ENCODE measurements at regions not wholly inside any gene's neighbourhood (a gene's known extent, or its start where the extent isn't known, plus 50 kb on each side); places are given as distances from the start of the nearest gene placed in this dataset.

GRCh38 chr3:116767726-116768125, 58.1 kb downstream of the TUSC7 start:
- no peak for DNase-seq

- peak; percentile 63 to 84 (median 73) for DNase-seq
These were observed 61.4 kb downstream of the TUSC7 start for GRCh38 chr3:116770815-116771450.

- no peak for DNase-seq
These were observed 67.6 kb downstream of the TUSC7 start for GRCh38 chr3:116776880-116777785.

- no peak for DNase-seq
These were observed 75.6 kb downstream of the TUSC7 start for GRCh38 chr3:116785226-116785625.

DNA sequence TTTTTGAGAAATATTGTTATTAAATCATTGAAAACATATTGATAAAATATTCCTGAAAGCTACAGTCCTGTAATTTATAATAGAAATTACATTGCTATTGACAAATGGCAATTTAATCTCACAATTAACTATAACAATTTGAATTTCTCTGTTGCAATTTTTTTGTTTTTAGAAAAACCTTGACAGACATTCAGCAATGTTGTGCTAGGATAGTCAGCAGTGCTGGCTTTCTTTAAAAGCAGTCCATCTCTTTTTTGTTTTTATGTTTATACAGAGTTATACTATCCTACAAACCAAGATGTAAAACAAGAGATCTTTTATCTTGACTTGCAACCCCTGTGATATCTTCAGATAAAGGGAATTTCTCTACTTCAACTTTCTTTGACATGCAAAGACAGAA, 93.1 kb downstream of the TUSC7 start:
- no peak for DNase-seq

GRCh38 chr3:116806351-116806750, 96.8 kb downstream of the TUSC7 start:
- no peak for DNase-seq

DNA sequence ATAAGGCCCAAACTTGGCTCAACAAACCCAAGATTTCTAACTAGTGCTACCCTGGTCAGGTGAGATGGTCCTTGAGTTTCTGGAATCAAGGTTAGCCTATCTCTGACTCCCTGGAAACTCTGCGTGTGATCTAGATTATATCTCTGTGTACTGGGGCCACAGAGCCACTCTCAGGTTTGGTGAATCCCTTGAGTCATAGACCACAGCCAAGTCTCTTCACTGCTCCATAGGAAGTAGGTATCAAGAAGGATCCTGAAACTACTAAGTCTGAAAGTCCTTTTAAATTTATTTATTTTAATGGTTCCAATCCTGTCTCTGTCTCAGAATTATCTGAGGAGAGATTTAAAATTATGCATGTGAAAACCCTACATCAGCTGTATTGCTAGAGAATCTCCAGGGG, 99.1 kb downstream of the TUSC7 start:
- no peak for DNase-seq

GRCh38 chr3:116809208-116809607, 99.6 kb downstream of the TUSC7 start:
- no peak for DNase-seq

GRCh38 chr3:116811754-116812153, 102.2 kb downstream of the TUSC7 start:
- DNase-seq: no peak

- DNase-seq: no peak
These were observed 103.4 kb downstream of the TUSC7 start for GRCh38 chr3:116812949-116813348.

DNA sequence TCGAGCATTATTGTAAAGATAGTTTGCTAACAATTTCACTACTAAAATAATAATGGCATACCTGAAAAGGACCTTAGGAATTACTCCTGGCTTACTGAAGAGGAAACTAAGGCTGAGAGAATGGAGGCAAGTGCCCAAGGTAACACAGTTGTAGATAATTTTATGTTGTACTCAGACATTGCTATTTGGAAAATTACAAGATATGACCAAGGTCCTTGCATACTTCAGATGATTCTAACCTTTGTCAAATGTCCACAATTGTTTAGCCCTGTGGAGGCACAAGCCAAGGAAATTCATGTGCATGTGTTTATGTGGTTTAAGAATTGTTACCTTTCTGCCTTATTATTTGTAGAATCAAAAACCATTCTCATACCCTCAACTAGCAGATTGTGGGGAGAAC, 105.7 kb downstream of the TUSC7 start:
- no peak for DNase-seq

- DNase-seq: peak; percentile 40 to 78 (median 59)
These were observed 106.4 kb downstream of the TUSC7 start for GRCh38 chr3:116815831-116816588.

GRCh38 chr3:116821371-116821770, 111.8 kb downstream of the TUSC7 start:
- no peak for DNase-seq

DNA sequence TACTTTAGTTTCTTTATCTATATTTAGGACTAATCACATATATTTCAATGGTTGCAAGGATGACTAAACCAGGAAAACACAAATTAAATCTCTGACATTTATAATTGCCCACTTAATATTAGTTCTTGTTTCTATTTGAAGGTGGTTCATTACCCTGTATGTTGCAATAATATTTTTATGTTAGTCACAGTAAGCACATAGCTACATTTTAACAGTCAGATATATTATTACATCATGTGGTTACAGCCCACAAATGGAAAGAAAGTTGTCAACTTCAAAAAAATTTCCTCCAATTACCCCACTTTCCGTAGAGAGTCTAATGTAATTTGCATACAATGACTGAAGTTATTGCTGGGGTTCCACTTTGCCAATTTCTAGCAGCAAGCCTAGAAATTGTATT, 114.6 kb downstream of the TUSC7 start:
- no peak for DNase-seq

DNA sequence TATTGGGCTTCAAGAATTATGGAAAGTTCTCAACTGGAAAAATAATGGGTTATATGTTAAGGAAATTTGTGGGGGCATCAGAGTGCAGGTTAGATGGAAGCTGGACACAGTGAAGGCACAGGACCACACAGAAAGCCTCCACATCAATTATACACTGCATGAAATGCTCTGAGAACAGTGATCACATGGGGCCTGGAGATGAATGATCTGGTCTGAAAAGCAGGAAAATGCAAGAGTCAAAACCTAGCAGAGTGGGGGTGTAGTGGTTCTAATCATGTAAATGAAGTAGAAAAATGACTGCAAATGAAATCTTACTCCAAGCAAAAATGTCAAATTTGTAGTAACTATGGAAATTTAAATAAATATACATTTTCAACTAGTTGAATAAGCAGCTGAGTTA, 123.6 kb downstream of the TUSC7 start:
- no peak for DNase-seq

GRCh38 chr3:116834816-116835215, 125.2 kb downstream of the TUSC7 start:
- no peak for DNase-seq

DNA sequence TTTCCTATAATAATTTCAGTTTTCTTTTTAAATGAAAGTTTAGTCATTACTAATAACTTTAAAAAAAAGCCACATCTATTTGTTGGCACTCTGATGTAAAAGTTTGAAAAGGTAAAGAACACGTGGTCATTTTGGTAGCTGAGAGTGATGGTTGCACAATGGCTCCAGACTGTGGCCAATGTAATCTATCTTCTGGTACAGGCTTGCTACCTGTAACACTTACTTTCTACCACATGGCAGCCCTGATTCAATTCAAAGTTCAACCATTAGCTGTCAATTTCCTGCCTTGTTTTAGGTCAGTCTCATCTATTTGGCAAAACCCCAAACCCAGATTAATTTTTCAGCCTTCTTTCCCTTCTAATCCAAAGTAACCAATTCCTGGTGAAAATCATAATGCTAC, 126.1 kb downstream of the TUSC7 start:
- no peak for DNase-seq

DNA sequence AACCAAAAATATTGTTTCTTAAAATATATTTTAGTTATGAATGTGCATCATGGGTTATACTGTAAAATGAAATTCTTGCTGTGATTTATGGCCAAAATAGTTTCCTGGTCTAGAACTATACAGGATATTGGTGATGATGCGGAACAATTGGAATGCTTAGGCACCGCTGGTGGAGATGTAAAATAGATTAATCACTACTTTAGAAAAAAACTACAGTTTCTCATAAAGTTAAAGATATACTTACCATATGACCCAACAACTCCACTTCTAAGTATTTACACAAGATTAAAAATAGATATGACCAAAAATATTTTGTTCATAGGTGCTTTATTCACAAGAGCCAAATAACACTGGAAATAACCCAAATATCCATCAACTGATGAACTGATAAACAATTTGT, 126.7 kb downstream of the TUSC7 start:
- DNase-seq: peak in 1 of 3 donors; percentile 41

- no peak for DNase-seq
These were observed 127.9 kb downstream of the TUSC7 start for GRCh38 chr3:116837483-116837882.

DNA sequence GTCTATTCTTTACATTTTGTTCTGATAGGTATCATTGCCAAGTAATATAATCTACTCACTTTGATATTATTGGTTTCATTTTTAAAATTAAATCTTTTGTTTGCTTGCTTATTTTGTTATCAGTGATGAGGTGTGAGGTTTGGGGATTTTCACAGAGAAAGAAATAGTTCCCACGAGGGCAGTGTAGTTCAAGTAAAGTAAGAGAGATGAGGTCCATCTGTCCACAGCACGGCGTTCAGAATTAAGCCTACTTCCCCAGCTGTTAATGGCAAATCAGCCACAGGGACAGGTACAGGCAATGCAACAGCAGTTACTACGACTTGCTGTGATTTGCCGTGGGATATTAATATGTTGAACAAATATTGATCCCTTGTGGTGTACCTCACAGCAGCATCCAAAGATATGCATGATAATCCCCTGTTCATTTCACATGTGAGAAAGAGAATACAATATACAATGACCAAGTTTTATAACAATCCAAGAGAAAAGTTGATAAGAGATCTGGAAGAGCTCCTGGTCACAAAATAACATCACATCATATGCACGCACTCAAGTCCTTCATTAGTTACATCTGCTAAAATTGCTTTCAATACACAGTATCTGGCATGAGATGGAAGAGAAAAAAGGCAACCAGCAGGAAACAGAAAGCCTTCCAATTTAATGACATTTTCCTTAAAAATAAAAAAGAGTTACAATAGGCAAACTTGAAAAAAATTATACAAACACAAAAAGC, 131.6 kb downstream of the TUSC7 start:
- DNase-seq: no peak

- no peak for DNase-seq
These were observed 132.8 kb downstream of the TUSC7 start for GRCh38 chr3:116842254-116842957.
